Fibroblast of peridontal ligament (primary cell): ENCODE measurements at regions not wholly inside any gene's neighbourhood (a gene's known extent, or its start where the extent isn't known, plus 50 kb on each side); places are given as distances from the start of the nearest gene placed in this dataset.
A peak's percentile ranks its signal among the peaks of the same experiment; 100 is the strongest.

Experiments used
- DNase-seq: peaks from one replicate; pipeline ENCODE4 v3.0.0-alpha.2; 2010; ENCODE audit errors: extremely low read depth

GRCh38 chr1:30129421-30130055 lies 593.8 kb downstream of the MATN1 start:
- DNase-seq = no peak

GRCh38 chr1:30129001-30129408 lies 594.4 kb downstream of the MATN1 start:
- DNase-seq = no peak

- no peak for DNase-seq
These were observed 596.5 kb downstream of the MATN1 start for GRCh38 chr1:30126848-30127247.

- no peak for DNase-seq
These were observed 597.6 kb downstream of the MATN1 start for GRCh38 chr1:30125821-30126170.

- no peak for DNase-seq
These were observed 598.2 kb downstream of the MATN1 start for GRCh38 chr1:30125021-30125820.

GRCh38 chr1:30123896-30124295 lies 599.5 kb downstream of the MATN1 start:
- no peak for DNase-seq

- no peak for DNase-seq
These were observed 600.3 kb downstream of the MATN1 start for GRCh38 chr1:30123036-30123435.

GRCh38 chr1:30120245-30121000 lies 603.0 kb downstream of the MATN1 start:
- no peak for DNase-seq

GRCh38 chr1:30117685-30118084 lies 605.7 kb downstream of the MATN1 start:
- no peak for DNase-seq

- DNase-seq = peak; percentile 28
These were observed 612.0 kb downstream of the MATN1 start for GRCh38 chr1:30111431-30111830.

GRCh38 chr1:30110846-30111245 lies 612.5 kb downstream of the MATN1 start:
- DNase-seq = no peak

- peak; percentile 1 for DNase-seq
These were observed 613.5 kb downstream of the MATN1 start for GRCh38 chr1:30109853-30110252.

GRCh38 chr1:30108186-30108585 lies 615.2 kb downstream of the MATN1 start:
- no peak for DNase-seq

- no peak for DNase-seq
These were observed 617.3 kb downstream of the MATN1 start for GRCh38 chr1:30106125-30106524.

GRCh38 chr1:30104551-30104950 lies 618.8 kb downstream of the MATN1 start:
- no peak for DNase-seq

GRCh38 chr1:30103708-30104411 lies 619.5 kb downstream of the MATN1 start:
- DNase-seq = no peak

- no peak for DNase-seq
These were observed 620.8 kb downstream of the MATN1 start for GRCh38 chr1:30102605-30103004.

- no peak for DNase-seq
These were observed 621.7 kb downstream of the MATN1 start for GRCh38 chr1:30101487-30102227.

- no peak for DNase-seq
These were observed 622.4 kb downstream of the MATN1 start for GRCh38 chr1:30101016-30101415.

GRCh38 chr1:30100524-30100862 lies 622.9 kb downstream of the MATN1 start:
- DNase-seq = no peak
